Forelimb muscle (tissue), 1 donor: ENCODE measurements at regions not wholly inside any gene's neighbourhood (a gene's known extent, or its start where the extent isn't known, plus 50 kb on each side); places are given as distances from the start of the nearest gene placed in this dataset.

Experiments
- DNase-seq: peaks from one replicate; pipeline ENCODE4 v3.0.0-alpha.2; 2013; ENCODE audit warnings: low read depth

- DNase-seq = no peak
Measured at GRCh38 chr21:31566611-31567010, 92.9 kb upstream of the SOD1 start.

GRCh38 chr21:31566064-31566463 is 93.4 kb upstream of the SOD1 start:
- no peak for DNase-seq

GRCh38 chr21:31564439-31564838 is 95.1 kb upstream of the SOD1 start:
- DNase-seq = no peak

GRCh38 chr21:31560479-31560878 is 99.0 kb upstream of the SOD1 start:
- no peak for DNase-seq

- peak; percentile 91 for DNase-seq
Measured at GRCh38 chr21:31559368-31560119, 99.9 kb upstream of the SOD1 start.

- peak; percentile 89 for DNase-seq
Measured at GRCh38 chr21:31558962-31559367, 100.5 kb upstream of the SOD1 start.

GRCh38 chr21:31558189-31558961 is 101.1 kb upstream of the SOD1 start:
- no peak for DNase-seq

GRCh38 chr21:31557421-31558188 is 101.9 kb upstream of the SOD1 start:
- no peak for DNase-seq

- no peak for DNase-seq
Measured at GRCh38 chr21:31556662-31557061, 102.8 kb upstream of the SOD1 start.

GRCh38 chr21:31555741-31556191 is 103.7 kb upstream of the SOD1 start:
- no peak for DNase-seq

GRCh38 chr21:31554511-31555022 is 104.9 kb upstream of the SOD1 start:
- no peak for DNase-seq

- DNase-seq = no peak
Measured at GRCh38 chr21:31553926-31554325, 105.6 kb upstream of the SOD1 start.

GRCh38 chr21:31553461-31553860 is 106.0 kb upstream of the SOD1 start:
- DNase-seq = no peak

- no peak for DNase-seq
Measured at GRCh38 chr21:31552826-31553225, 106.7 kb upstream of the SOD1 start.

GRCh38 chr21:31550070-31550469 is 109.4 kb upstream of the SOD1 start:
- DNase-seq = no peak

GRCh38 chr21:31548688-31549087 is 110.8 kb upstream of the SOD1 start:
- no peak for DNase-seq

- DNase-seq = no peak
Measured at GRCh38 chr21:31546443-31547170, 112.9 kb upstream of the SOD1 start.

- no peak for DNase-seq
Measured at GRCh38 chr21:31545036-31545435, 114.5 kb upstream of the SOD1 start.

GRCh38 chr21:31543191-31543590 is 116.3 kb upstream of the SOD1 start:
- no peak for DNase-seq

GRCh38 chr21:31538816-31539215 is 120.7 kb upstream of the SOD1 start:
- DNase-seq = no peak

GRCh38 chr21:31537872-31538576 is 121.5 kb upstream of the SOD1 start:
- no peak for DNase-seq
